ENCODE measurements at regions not wholly inside any gene's neighbourhood (a gene's known extent, or its start where the extent isn't known, plus 50 kb on each side); places are given as distances from the start of the nearest gene placed in this dataset.

- no peak overlapping the region for H3K4me3 ChIP-seq (ENCODE audit: low read depth, low read length)
- no peaks in the 10 kb centered on the region for H3K27me3 ChIP-seq (ENCODE audit: control insufficient read depth, insufficient read depth, low read length)
- TF ChIP-seq CTCF (IDR thresholded peaks at IDR 0.05; ENCODE audit: insufficient read depth, low read length, severe bottlenecking): no peak
- no peaks in the 10 kb centered on the region for H3K36me3 ChIP-seq (ENCODE audit: control insufficient read depth, insufficient read depth, low read length)
- FAIRE-seq: no peak
- no peak for DNase-seq (ENCODE audit: low read depth)
Measured at GRCh38 chr13:73910733-73911132, 223.5 kb downstream of the KLF12 start.

- DNase-seq (ENCODE audit: low read depth): no peak
- Histone ChIP-seq H3K27me3 (ENCODE audit: control insufficient read depth, insufficient read depth, low read length) (no peaks in the 10 kb centered on the region), H3K4me3 (ENCODE audit: low read depth, low read length) (no peak overlapping the region), H3K36me3 (ENCODE audit: control insufficient read depth, insufficient read depth, low read length) (no peaks in the 10 kb centered on the region)
- FAIRE-seq: no peak
- TF ChIP-seq CTCF (IDR thresholded peaks at IDR 0.05; ENCODE audit: insufficient read depth, low read length, severe bottlenecking): no peak
Measured at GRCh38 chr13:73908809-73909208, 225.4 kb downstream of the KLF12 start.

- DNase-seq (ENCODE audit: low read depth) (no peak), FAIRE-seq (no peak)
- TF ChIP-seq CTCF (IDR thresholded peaks at IDR 0.05; ENCODE audit: insufficient read depth, low read length, severe bottlenecking): no peak
- Histone ChIP-seq H3K4me3 (ENCODE audit: low read depth, low read length) (no peak overlapping the region), H3K27me3 (ENCODE audit: control insufficient read depth, insufficient read depth, low read length) (no peaks in the 10 kb centered on the region), H3K36me3 (ENCODE audit: control insufficient read depth, insufficient read depth, low read length) (no peaks in the 10 kb centered on the region)
Measured at GRCh38 chr13:73904625-73905024, 229.6 kb downstream of the KLF12 start.

GRCh38 chr13:73903561-73903960, 230.6 kb downstream of the KLF12 start:
- FAIRE-seq (no peak), DNase-seq (ENCODE audit: low read depth) (no peak)
- TF ChIP-seq CTCF (IDR thresholded peaks at IDR 0.05; ENCODE audit: insufficient read depth, low read length, severe bottlenecking): no peak
- no peaks in the 10 kb centered on the region for H3K27me3 ChIP-seq (ENCODE audit: control insufficient read depth, insufficient read depth, low read length)
- H3K36me3 ChIP-seq (ENCODE audit: control insufficient read depth, insufficient read depth, low read length): no peaks in the 10 kb centered on the region
- H3K4me3 ChIP-seq (ENCODE audit: low read depth, low read length): no peak overlapping the region

GRCh38 chr13:73902847-73903246, 231.4 kb downstream of the KLF12 start:
- H3K4me3 ChIP-seq (ENCODE audit: low read depth, low read length): no peak overlapping the region
- FAIRE-seq: no peak
- no peak for DNase-seq (ENCODE audit: low read depth)
- no peaks in the 10 kb centered on the region for H3K27me3 ChIP-seq (ENCODE audit: control insufficient read depth, insufficient read depth, low read length)
- TF ChIP-seq CTCF (IDR thresholded peaks at IDR 0.05; ENCODE audit: insufficient read depth, low read length, severe bottlenecking): no peak
- no peaks in the 10 kb centered on the region for H3K36me3 ChIP-seq (ENCODE audit: control insufficient read depth, insufficient read depth, low read length)

GRCh38 chr13:73902296-73902695, 231.9 kb downstream of the KLF12 start:
- no peak for DNase-seq (ENCODE audit: low read depth)
- Histone ChIP-seq H3K27me3 (ENCODE audit: control insufficient read depth, insufficient read depth, low read length) (no peaks in the 10 kb centered on the region), H3K36me3 (ENCODE audit: control insufficient read depth, insufficient read depth, low read length) (no peaks in the 10 kb centered on the region), H3K4me3 (ENCODE audit: low read depth, low read length) (no peak overlapping the region)
- FAIRE-seq: no peak
- no peak for TF ChIP-seq CTCF (IDR thresholded peaks at IDR 0.05; ENCODE audit: insufficient read depth, low read length, severe bottlenecking)
